ENCODE measurements at regions not wholly inside any gene's neighbourhood (a gene's known extent, or its start where the extent isn't known, plus 50 kb on each side); places are given as distances from the start of the nearest gene placed in this dataset.

GRCh38 chr3:157610876-157611535 is 107.8 kb upstream of the VEPH1 start:
- ATAC-seq, result no peak
- TF ChIP-seq ISL1 (CRISPR knock-in tag; IDR thresholded peaks at IDR 0.05), result no peak

- TF ChIP-seq OSR1 (CRISPR knock-in tag; IDR thresholded peaks at IDR 0.05) (no peak), TOX (CRISPR knock-in tag; IDR thresholded peaks at IDR 0.05; ENCODE audit: borderline replicate concordance) (no peak)
- ATAC-seq, result no peak
Measured at GRCh38 chr3:157607826-157608405, 104.7 kb upstream of the VEPH1 start.

GRCh38 chr3:157606852-157607197 is 103.6 kb upstream of the VEPH1 start:
- ATAC-seq, result no peak
- no peak for TF ChIP-seq ZNF565 (CRISPR knock-in tag; conservative IDR thresholded peaks at IDR 0.05; ENCODE audit: low read depth)
- TF ChIP-seq RARB (CRISPR knock-in tag; IDR thresholded peaks at IDR 0.05), result no peak
- TF ChIP-seq ZFP3 (CRISPR knock-in tag; IDR thresholded peaks at IDR 0.05), result no peak
- no peak for TF ChIP-seq CREB5 (CRISPR knock-in tag; IDR thresholded peaks at IDR 0.05; ENCODE audit: low read depth)
- no peak for TF ChIP-seq PATZ1 (CRISPR knock-in tag; IDR thresholded peaks at IDR 0.05; ENCODE audit: borderline replicate concordance)
- no peak for TF ChIP-seq CSDC2 (CRISPR knock-in tag; IDR thresholded peaks at IDR 0.05)
- TF ChIP-seq PPARA (CRISPR knock-in tag; IDR thresholded peaks at IDR 0.05; ENCODE audit: borderline replicate concordance), result no peak
- no peak for TF ChIP-seq ESRRG (CRISPR knock-in tag; IDR thresholded peaks at IDR 0.05)
- TF ChIP-seq SNAI2 (CRISPR knock-in tag; IDR thresholded peaks at IDR 0.05), result no peak
- TF ChIP-seq POU6F1 (CRISPR knock-in tag; IDR thresholded peaks at IDR 0.05; ENCODE audit: borderline replicate concordance, low read depth), result no peak
- TF ChIP-seq ZNF8 (CRISPR knock-in tag; IDR thresholded peaks at IDR 0.05), result no peak
- no peak for TF ChIP-seq ZFP30 (CRISPR knock-in tag; IDR thresholded peaks at IDR 0.05)
- TF ChIP-seq ZNF70 (CRISPR knock-in tag; IDR thresholded peaks at IDR 0.05), result no peak
- no peak for TF ChIP-seq OSR1 (CRISPR knock-in tag; IDR thresholded peaks at IDR 0.05)
- no peak for TF ChIP-seq CSRNP3 (CRISPR knock-in tag; IDR thresholded peaks at IDR 0.05)
- no peak for TF ChIP-seq BACH2 (CRISPR knock-in tag; IDR thresholded peaks at IDR 0.05; ENCODE audit: borderline replicate concordance)
- TF ChIP-seq ISL1 (CRISPR knock-in tag; IDR thresholded peaks at IDR 0.05), result no peak
- no peak for TF ChIP-seq TCF4 (CRISPR knock-in tag; IDR thresholded peaks at IDR 0.05; ENCODE audit: borderline replicate concordance)
- TF ChIP-seq TOX (CRISPR knock-in tag; IDR thresholded peaks at IDR 0.05; ENCODE audit: borderline replicate concordance), result no peak
- TF ChIP-seq GLIS3 (CRISPR knock-in tag; IDR thresholded peaks at IDR 0.05), result no peak

- TF ChIP-seq ZNF70 (CRISPR knock-in tag; IDR thresholded peaks at IDR 0.05), result no peak
- TF ChIP-seq OSR1 (CRISPR knock-in tag; IDR thresholded peaks at IDR 0.05), result no peak
- TF ChIP-seq RARB (CRISPR knock-in tag; IDR thresholded peaks at IDR 0.05), result no peak
- no peak for TF ChIP-seq ZFP30 (CRISPR knock-in tag; IDR thresholded peaks at IDR 0.05)
- no peak for TF ChIP-seq TCF4 (CRISPR knock-in tag; IDR thresholded peaks at IDR 0.05; ENCODE audit: borderline replicate concordance)
- no peak for TF ChIP-seq POU6F1 (CRISPR knock-in tag; IDR thresholded peaks at IDR 0.05; ENCODE audit: borderline replicate concordance, low read depth)
- TF ChIP-seq CSDC2 (CRISPR knock-in tag; IDR thresholded peaks at IDR 0.05), result no peak
- no peak for TF ChIP-seq CREB5 (CRISPR knock-in tag; IDR thresholded peaks at IDR 0.05; ENCODE audit: low read depth)
- peak; percentile 98 for ATAC-seq
Measured at GRCh38 chr3:157606011-157606851, 103.0 kb upstream of the VEPH1 start.
